Mesothelial cell of epicardium (in vitro differentiated cells): ENCODE measurements at regions not wholly inside any gene's neighbourhood (a gene's known extent, or its start where the extent isn't known, plus 50 kb on each side); places are given as distances from the start of the nearest gene placed in this dataset.
A peak's percentile ranks its signal among the peaks of the same experiment; 100 is the strongest.

Experiments
- DNase-seq, 2 experiments: peaks; one replicate each; pipeline ENCODE4 v3.0.0; 2021; ENCODE audit warnings: low spot score in 2 of 2; ENCODE audit not compliant: unreplicated experiment in 2 of 2
- H3K27ac Mint-ChIP-seq: 2 replicates; pipeline ENCODE4 v1.8.0; 2021; ENCODE audit warnings: mixed read lengths
- H3K27me3 Mint-ChIP-seq: 2 replicates; pipeline ENCODE4 v1.8.0; 2021; ENCODE audit warnings: low read depth, mixed read lengths
- H3K36me3 Mint-ChIP-seq: 2 replicates; pipeline ENCODE4 v1.8.0; 2021; ENCODE audit warnings: mixed read lengths
- H3K4me1 Mint-ChIP-seq: 2 replicates; pipeline ENCODE4 v1.8.0; 2021; ENCODE audit warnings: mixed read lengths
- H3K4me3 Mint-ChIP-seq: 2 replicates; pipeline ENCODE4 v1.8.0; 2021; ENCODE audit warnings: mild to moderate bottlenecking, moderate library complexity, mixed read lengths
- H3K9me3 Mint-ChIP-seq: 2 replicates; pipeline ENCODE4 v1.8.0; 2021; ENCODE audit warnings: mixed read lengths
- CTCF ChIP-seq: fragments of 200-600 bp; sonication (generic); IDR thresholded peaks from one replicate; pipeline ENCODE4 v1.5.0; 2021; ENCODE audit warnings: antibody characterized with exemption; ENCODE audit not compliant: unreplicated experiment

GRCh38 chr3:34260271-34261000 is 462.0 kb downstream of the PDCD6IP start:
- Mint-ChIP-seq H3K27me3 (peaks cover 3% of the 10 kb centered on the region), H3K27ac (peak overlapping the region; percentile 28), H3K36me3 (no peaks in the 10 kb centered on the region), H3K9me3 (no peaks in the 10 kb centered on the region), H3K4me1 (peaks cover 24% of the 10 kb centered on the region), H3K4me3 (no peak overlapping the region)
- TF ChIP-seq CTCF, result peak; percentile 68
- peak; percentile 42 to 77 for DNase-seq

GRCh38 chr3:34261001-34261385 is 462.6 kb downstream of the PDCD6IP start:
- DNase-seq, result no peak
- Mint-ChIP-seq H3K9me3 (no peaks in the 10 kb centered on the region), H3K4me1 (peaks cover 21% of the 10 kb centered on the region), H3K27ac (peak overlapping the region; percentile 28), H3K36me3 (no peaks in the 10 kb centered on the region), H3K27me3 (peaks cover 3% of the 10 kb centered on the region), H3K4me3 (no peak overlapping the region)
- no peak for TF ChIP-seq CTCF

DNA sequence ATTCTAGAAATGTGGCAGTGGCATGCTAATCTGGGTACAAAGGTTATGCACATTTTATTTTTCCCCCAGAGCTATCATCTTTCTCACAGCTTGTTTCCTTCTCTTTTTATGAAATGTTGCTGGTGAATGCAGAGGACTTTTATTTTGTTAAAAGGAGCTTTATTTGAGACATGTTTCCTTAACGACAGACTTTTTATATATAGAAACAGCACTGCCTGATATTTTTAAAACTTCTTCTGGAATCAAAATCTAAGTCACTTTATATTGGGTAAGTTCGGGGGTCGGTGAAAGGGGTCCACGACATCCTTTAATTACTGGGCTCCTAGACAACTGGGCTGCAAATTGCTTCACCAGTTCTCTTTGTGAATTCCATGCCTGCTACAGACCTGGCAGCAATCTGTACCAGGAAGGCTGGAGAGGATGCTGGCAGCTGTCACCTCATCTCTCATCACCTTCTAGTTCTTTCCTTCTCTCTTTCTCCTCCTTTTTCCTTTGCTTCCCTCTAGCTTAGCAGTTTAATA is 464.7 kb downstream of the PDCD6IP start:
- Mint-ChIP-seq H3K9me3 (no peaks in the 10 kb centered on the region), H3K36me3 (no peaks in the 10 kb centered on the region), H3K4me1 (peaks cover 18% of the 10 kb centered on the region), H3K27me3 (no peaks in the 10 kb centered on the region), H3K4me3 (no peak overlapping the region), H3K27ac (peak overlapping the region; percentile 44)
- DNase-seq, result no peak
- no peak for TF ChIP-seq CTCF

- Mint-ChIP-seq H3K27ac (no peak overlapping the region), H3K27me3 (no peaks in the 10 kb centered on the region), H3K9me3 (no peaks in the 10 kb centered on the region), H3K4me1 (peaks cover 19% of the 10 kb centered on the region), H3K4me3 (no peak overlapping the region), H3K36me3 (no peaks in the 10 kb centered on the region)
- no peak for TF ChIP-seq CTCF
- no peak for DNase-seq
Observed at GRCh38 chr3:34264337-34265041, 466.1 kb downstream of the PDCD6IP start.

DNA sequence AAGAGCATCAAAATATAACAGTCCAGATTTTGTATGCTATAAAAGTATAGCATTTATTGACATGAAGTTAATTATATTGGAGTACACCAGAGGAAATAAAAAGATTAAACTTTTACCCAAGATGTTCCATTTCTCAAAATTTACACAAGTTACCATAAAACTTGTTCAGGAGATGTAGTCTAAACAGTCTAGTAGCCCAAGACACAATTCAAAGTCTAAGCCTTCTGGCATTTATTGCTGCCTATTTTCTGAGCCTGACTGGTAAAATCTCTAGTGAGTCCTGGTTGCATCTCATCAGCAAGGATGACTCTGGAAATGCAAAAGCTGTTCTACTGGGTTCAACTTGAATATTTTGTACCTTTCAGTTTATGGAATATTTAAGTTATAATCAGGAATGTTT is 468.7 kb downstream of the PDCD6IP start:
- Mint-ChIP-seq H3K27ac (no peak overlapping the region), H3K36me3 (no peaks in the 10 kb centered on the region), H3K4me3 (no peak overlapping the region), H3K4me1 (peaks cover 13% of the 10 kb centered on the region), H3K27me3 (no peaks in the 10 kb centered on the region), H3K9me3 (peaks cover 9% of the 10 kb centered on the region)
- no peak for TF ChIP-seq CTCF
- DNase-seq, result no peak
